NCI-H2171 (cell line): ENCODE measurements at regions not wholly inside any gene's neighbourhood (a gene's known extent, or its start where the extent isn't known, plus 50 kb on each side); places are given as distances from the start of the nearest gene placed in this dataset.

Experiments
- DNase-seq: peaks from one replicate; lab custom pipeline; 2025; lab: John Stamatoyannopoulos, UW

DNA sequence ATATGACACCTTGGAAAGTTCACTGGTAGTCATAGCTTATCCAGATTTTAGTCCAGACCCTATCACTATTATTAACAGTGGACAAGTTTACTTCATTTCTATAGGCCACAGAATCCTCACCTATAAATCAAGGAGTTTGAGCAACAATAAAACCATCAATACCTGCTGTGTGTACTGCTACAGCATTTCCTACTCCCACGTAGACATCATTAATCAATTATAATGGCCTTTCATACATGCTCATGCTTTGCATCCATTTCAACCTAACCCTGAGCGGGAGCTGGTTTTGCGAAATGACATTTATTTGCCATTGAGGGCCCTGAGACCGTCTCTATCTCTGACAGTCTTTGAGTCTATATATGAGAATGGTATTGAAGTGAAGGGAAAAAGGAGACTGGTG is 312.3 kb downstream of the FAT3 start:
- no peak for DNase-seq

DNA sequence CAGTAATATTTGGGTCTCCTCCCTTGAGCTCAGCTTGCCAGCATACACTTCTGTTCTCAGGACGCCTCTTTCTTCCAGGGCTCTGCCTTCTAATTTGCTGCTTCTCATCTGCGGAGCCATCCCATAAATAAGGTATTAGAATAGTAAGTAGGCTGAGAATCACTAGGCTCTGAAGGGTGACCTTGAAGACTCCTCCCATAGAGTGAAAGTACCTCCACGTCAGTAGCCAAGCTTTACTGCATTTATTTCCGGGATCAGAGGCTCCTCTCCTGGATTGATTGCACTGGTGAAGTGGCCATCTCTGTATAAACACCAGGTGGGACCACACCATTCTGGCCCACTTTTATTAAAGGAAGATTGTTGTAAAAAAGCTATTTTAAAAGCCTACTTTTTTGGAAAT is 315.5 kb downstream of the FAT3 start:
- no peak for DNase-seq

DNA sequence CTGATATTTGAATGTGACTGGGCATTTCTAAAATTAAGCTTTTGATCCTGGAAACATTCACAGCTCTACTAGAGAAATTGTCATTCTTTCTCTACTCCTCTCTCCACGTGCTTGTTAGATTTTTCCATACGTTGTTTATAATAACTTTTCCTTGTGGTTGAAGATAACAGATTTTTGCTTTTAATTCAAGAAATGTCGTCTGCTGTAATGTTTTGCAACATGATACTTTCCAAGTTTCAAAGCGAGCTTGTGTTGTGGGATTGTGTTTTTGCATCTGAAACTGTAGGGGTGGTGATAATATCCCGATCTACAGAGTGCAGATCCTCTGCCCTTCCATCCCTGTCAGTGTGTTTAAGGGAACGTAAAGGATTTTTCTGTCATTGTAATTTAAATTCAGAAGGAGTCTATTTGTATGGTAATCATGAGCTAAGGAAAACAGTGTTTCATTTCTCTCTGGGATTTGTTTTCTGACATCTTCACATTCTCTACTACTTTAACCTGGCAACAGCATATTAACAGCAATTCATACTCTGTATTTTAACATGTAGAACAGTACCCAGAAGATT is 321.4 kb downstream of the FAT3 start:
- DNase-seq: no peak

DNA sequence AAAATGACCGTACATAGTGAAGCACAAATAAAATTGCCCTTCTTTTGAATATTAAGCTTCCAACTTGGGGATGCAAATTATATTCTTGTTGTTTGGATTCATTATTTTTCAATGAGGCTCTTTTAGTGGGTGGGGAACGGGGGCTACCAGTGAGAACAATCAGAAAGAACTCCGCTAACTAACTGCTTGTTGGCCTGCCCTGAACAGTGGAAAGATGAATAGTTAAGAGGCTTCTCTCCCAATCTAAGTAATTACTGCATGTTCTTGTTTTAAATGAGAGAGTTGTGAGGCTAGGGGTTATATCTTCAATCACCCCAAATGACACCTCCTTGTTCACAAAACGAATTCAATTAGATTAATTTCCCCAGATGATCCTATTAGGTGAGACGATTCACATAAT is 322.0 kb downstream of the FAT3 start:
- DNase-seq: no peak

DNA sequence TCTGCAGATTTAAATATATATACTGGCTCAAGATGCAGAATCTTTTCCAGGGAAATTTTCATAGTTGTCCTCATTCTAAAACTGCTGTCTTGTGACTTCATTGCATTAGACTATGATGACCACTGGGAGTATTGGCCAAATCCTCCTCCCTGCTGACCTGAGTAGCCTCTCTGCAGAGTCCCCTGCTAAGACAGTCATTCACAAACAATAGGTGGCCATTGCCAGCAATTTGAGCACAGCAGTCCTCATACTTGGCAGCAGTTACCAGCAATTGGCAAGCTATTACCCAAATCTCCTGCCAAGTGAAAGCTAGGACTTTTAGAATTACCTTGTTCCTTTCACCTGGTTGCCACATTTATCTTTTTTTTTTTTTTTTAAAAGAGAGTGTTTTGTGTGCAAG is 325.8 kb downstream of the FAT3 start:
- DNase-seq: no peak

DNA sequence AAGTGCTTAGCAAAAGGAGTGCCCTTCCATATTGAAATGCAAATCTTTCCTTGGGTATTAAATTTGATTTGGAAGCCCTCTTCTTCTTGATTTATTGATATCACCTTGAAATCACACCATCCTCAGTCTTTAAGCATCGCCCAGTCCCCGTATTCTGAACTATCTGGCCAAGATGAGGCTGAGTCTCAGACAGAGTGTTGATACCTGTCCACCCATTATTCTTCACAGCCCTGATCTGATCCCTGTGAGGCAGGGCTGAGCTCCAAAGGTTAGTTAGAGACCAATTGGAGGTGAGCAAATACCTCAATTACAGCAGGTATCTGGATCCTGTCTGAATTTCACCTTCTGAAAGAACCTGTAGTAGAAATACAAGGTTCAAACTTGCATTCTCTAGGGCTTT is 326.3 kb downstream of the FAT3 start:
- DNase-seq: no peak

DNA sequence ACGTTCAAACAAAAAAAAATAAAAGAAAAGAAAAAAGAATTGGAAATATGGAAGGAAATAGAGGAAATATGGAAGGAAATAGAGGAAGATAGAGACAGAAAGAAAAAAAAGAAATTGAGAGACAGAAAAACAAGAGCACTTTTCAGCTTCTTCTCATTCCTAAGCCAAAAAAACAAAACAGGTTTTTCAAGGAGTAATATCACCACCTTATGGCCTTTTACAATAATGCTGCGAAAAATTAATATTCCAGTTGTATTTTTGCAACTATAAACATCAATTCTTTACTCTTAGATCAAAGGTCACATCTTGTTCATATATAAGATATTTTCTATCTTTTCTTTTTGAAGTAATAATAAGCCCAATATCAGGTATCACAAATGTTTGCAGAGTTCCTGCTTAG is 328.3 kb downstream of the FAT3 start:
- DNase-seq: no peak

DNA sequence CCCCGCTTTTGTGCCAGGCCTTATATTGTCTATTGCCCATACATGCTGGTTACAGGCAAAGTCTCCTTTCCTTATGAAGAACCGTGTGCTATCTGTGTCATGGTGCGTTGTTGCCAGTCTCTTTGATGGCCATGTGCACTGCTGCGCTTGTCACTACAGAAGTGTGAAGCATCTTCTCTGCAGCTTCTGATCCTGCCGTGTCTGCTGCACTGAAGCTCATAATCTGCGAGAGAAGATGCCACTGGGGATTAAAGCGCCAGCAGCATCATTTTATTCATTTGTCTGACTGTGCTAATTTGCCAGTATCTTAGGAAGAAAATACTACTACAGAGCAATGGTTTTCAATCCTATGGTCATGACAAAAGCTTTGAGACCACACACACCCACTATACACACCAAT is 330.1 kb downstream of the FAT3 start:
- no peak for DNase-seq

DNA sequence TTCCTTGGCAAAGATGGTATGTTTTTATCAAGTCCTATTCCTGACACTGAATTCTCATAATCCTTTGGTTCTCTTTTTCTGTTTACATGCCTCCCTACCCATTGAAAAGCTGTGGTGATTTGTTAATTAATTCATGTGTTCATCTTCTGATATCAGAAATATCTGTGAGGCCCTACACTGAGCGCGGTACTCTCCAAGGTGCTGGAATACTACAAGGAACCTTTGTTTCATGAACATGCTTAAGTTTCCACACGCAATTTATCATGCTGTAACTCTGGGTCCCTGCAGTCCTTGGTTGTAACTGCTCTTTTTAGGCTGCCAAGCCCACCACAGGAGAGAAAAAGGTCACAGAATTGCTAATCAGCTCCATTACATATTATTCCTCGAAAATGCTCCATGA is 331.8 kb downstream of the FAT3 start:
- no peak for DNase-seq

DNA sequence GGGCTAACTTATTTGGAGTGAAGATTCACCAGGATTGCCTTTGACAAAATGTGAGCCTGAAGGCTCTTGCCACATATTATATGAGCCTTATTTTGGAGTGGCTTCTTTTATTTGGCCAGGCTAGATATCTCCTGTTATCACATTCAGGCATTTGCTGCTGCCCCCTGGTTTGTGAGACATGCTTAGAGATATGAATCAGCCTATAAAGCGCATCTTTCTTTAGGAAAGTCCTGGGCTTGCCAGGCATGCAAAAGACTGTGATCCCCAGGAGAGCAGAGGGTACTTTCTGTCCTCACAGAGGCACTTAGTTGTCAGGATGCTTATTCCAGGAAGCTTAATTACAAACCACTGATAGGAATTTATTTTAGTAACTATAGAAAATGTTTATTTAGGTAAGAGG is 333.3 kb downstream of the FAT3 start:
- DNase-seq: no peak

DNA sequence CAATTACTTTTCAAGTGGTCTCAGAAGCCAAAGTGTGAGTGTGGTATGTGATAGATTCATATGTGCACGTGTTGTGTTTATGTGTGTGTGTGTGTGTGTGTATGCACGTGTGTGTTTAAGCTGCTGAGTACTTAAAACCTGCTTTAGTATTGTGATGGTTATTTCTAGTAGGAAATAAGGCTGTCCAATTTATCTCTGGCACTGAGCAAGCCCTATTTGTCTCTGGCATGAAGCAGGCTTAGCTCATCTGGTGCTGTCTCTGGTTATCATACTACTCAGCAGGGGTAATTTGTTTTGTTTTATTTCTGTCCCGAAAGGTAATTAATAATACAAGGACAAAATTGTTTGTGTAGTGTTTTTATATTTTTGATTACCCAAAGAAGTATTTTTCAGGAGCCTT is 333.7 kb downstream of the FAT3 start:
- no peak for DNase-seq

DNA sequence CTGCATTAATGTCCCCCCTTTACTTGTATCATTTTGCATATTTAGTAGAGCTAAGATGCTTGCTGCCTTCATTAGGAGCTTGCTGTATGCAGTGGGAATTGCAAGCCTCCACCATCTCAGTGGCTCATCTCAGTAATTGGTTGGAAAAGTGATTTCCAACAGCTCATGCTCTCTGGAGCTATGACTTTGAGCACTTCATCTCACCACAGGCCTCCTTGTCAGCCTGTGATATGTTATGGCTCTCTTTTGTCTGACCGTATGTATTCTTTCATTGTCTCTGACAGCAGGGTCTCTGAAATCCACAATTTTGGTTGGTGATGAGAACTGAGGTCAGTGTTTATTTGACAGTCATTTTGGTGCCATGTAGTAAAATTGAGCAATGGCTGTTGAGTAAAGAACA is 345.1 kb downstream of the FAT3 start:
- DNase-seq: no peak

DNA sequence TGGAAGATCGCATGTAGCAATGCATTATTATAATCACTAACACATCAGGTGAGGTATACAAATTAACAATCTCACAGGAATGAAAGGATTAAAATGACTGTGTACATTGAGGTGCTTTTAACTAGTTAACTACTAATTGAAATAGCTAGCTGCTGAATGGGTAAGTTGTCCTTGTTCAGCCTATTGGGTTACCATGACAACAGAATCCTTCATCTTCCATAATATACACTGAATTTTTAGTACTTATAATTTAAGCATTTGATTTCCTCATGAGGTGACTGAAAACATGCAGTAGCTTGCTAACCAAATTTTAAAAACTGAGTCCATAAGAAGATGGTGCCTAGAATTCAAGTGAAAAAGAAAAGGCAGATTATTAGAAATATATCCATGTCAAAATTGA is 347.9 kb downstream of the FAT3 start:
- DNase-seq: no peak

DNA sequence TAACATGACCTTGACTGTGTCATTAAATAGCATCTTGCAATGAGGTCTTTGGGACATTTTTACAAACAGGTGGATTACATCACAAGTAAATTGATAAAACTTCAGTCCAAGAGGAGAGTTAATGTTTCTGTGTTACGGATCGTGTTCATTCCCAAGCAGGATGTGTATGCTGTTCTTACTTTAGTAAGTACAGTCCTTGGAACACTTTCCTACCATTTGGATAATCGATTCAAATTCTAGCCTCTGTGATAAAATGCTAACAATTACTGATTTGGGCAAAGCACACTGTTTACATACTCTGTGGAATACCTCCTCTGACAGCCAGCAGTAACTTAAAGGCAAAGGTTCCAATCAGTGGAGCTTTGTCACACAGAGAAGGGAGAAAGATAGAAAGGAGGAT is 351.7 kb downstream of the FAT3 start:
- no peak for DNase-seq

DNA sequence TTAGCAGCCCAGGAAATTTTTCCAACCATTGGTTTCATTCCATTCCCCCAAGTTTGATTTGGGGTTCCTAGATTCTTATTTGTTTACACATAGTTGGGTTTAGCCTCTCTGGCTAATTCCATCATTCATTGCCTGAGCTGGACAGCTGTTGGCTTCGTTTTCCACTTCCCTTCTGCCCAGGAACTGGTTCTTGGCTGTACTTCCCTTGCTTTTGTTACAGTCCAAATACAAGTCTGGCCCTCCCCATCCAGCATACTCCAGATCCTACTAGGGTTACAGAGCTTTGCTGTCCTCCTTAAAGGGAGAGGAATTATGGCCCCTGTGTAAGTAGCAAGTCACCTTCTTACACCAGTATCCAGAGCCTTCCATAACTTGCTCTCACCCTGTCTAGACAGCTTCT is 356.3 kb downstream of the FAT3 start:
- DNase-seq: no peak

DNA sequence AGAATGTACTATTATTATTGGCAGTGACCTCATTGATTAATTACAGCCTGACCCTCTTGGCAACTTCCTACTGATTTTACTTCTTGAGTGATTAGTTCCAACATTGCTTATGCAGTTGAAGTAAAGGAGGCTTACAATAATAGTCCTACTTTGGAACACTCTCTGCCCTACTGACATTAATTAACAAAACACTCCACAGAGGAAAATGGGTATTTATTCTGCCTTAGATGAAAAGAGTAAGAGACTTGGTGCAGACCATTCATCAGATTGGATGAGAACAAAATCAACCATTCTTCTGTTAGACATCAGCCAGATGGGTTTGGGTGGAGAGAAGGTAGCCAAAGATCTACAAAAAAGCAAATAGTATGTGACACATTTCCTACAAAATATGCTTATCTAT is 363.8 kb downstream of the FAT3 start:
- DNase-seq: no peak

DNA sequence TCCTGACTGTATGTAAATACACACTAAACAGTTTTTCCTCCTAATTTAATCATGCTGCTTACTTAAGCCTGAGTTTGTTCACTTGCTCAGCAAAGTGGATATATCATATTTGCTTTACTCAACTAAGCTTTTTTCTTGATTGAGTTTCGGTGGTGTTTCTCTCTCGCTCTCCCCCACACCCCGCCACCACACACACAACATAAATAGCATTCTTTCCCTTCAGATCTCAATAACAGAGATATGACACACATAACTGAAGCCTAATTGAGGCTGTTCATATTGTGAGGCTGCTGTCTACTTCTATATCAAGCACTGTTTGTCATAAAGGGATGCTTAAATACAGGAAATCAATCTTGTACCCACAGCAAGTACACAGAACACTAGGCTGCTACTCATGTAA is 364.9 kb downstream of the FAT3 start:
- no peak for DNase-seq

DNA sequence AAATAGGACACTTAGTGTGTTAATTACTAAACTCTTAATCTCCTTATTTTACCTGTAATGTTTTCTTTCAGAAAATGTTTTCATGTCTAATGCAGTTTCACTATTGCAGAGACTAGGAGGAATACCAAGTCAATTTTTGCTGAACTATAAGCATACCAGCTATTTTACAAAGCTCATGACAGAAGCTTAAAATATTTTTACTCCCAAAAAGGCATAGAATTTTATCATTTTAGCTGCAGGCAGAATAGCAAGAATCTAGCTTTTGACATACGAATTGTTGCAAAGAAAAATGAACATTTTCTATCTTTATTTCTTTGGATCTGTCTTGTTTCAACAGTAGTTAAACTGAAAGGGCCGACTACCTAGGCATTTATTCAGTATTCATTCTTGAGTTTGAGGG is 366.9 kb downstream of the FAT3 start:
- DNase-seq: no peak

DNA sequence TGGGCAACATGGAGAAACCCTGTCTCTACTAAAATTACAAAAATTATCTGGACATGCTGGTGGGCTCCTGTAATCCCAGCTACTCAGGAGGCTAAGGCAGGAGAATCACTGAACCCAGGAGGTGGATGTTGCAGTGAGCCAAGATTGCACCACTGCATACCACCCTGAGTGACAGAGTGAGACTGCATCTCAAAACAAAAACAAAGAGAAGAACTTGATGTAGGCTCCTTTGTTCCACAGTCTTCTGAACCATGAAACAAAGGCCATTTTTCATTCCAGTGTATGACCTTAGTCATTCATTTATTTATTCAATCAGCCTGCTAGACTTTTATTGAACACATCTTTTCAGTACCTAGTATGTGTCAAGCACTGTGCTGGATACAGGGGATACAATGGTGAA is 369.6 kb downstream of the FAT3 start:
- no peak for DNase-seq

DNA sequence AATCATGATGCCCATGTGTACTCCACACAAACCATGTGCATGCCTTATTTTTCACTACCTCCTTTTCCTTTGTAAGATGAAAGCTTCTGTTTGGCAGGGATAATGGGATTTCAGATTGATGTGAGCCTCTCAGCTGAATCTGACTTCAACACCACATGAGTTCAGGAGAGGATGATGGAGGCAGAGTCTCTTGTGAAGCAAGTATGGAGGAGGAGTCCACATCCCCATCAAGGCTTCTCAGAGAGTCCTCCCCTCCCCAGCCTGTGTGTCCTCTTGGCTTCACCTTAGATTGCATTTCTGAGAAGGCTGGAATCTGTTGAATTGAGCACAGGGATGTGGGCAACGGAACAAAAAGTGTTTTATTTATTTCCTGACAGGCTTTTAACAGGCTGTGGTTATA is 370.4 kb downstream of the FAT3 start:
- no peak for DNase-seq

DNA sequence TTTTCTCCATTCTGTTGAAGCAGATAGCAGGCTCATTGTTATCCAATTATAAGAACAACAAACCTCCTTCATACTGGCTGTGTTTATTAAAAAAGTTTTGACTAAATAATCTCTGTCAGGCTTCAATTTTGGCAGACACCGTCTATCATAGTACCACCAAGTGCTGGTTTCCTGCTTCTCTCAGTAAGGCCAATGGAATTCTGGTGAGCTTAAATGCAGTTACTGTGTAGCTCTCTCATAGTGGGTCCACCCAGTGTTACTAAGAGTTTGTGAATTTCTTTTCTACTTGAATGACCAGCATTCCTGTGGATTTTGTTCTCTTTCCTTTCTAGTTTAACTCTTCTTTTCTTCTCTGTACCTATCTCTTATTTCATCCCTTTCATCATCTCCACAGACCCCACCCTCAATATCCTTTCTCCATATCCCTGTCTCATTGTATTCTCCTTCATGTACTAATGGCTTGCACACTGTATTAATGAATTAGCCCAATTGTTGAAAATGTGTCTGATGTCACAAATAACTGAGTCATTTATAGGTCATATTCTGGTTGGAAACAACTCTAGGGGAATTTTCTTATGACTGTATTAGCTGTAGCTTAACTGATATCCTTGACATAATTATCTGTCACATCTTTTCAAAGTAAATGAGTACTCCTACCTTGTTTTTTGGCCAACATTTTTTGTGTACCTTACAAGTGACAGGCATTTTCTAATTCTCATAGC is 372.1 kb downstream of the FAT3 start:
- DNase-seq: no peak

DNA sequence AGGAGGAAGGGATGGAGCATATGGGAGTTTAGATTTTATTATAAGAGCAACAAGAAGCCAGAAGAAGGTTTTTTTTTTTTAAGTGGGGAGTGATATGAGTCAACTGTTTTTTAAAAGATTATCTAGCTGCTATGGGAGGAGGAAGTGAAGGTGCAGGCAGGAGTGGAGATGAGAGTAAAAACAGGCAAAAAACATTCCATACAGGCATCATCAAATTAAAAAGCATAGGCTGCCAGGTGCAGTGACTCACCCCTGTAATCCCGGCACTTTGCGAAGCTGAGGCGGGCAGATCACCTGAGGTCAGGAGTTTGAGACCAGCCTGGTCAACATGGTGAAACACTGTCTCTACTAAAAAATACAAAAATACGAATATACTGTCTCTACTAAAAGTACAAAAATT is 368.4 kb upstream of the MTNR1B start:
- DNase-seq: no peak

DNA sequence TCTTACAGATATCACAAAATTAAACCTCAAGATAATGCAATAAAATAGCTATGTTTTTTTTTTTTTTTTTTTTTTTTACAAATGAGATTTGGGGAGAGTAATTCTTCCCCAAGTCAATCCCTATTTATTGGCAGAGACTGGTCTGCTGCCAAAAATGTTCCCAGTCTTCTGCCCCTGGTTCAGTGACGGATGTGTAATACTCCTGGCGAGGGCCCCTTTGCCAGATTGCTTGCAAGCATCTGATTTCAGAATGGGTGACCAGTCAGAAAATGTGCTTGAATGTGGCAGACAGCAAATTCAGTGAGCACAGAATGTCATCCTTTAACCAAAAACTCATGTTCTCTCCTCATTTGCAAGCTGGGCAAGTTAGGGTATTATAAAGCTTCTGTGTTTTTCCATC is 363.8 kb upstream of the MTNR1B start:
- DNase-seq: no peak

DNA sequence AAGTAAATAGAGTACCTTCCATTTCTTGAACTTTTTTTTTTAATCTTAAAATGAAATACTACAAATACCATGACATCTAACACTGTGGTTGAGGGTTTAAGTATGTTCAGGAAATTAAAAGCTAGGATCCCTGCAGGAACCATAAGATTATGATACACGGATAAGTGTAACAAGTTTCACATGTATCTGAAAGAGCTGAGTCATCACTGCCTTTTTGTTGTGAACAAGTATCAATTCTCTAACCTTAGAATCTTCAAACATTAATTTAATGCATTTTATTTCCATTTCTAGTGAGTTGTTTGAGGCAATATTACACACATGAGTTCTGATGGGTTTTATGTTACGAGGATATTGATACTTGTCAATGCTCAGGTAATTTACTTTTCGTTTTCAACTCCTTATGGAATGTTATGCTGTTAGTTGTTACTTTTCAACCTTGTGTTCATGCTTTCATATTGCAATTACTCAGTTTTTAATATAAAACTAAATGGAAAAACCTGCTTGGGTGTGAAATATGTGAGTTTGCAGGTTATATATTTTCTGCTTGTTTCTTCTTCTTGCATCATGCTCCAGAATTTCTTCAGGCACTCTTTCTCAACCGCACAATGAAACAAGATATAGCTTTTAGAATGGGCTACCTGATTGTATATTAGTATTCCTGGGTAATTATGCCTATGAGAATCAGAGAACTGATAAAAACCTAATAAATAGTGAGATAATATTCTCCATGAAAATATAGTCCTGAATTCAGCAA is 361.3 kb upstream of the MTNR1B start:
- DNase-seq: no peak
